HepG2 (cell line): ENCODE measurements at regions not wholly inside any gene's neighbourhood (a gene's known extent, or its start where the extent isn't known, plus 50 kb on each side); places are given as distances from the start of the nearest gene placed in this dataset.

Experiments
- ATAC-seq: fragments of 200-7000 bp; cut with Tn5 transposase; 3 replicates; pipeline ENCODE4 v1.9.1; 2020; ENCODE audit warnings: mild to moderate bottlenecking, moderate library complexity
- BruUV-seq: library from RNA; stranded (reverse); fragments of 400-500 nt; replicated peaks from 2 replicates; lab custom pipeline; 2021; lab: Mats Ljungman, UMichigan
- CTCF ChIA-PET: fragments of 300-600 bp; formaldehyde crosslinking; extraction: SDS; loops from one replicate; lab custom pipeline; 2021; ENCODE audit warnings: low total read pairs, inconsistent platforms, low intra/inter-chr PET ratio; lab: Yijun Ruan, JAX
- POLR2A ChIA-PET: fragments of 350-600 bp; sonication (Branson Sonifier 250); formaldehyde crosslinking; loops from one replicate; lab custom pipeline; 2020; ENCODE audit warnings: antibody characterized with exemption, inconsistent platforms; lab: Yijun Ruan, JAX
- DNase-seq: peaks from one replicate; pipeline ENCODE4 v3.0.0-alpha.2; 2015; ENCODE audit warnings: low spot score
- FAIRE-seq: peaks from 3 replicates; lab custom pipeline; 2011; peaks lifted over from hg19 to GRCh38; lab: Jason Lieb, UNC
- H2AFZ ChIP-seq: one replicate; pipeline ENCODE4 v1.6.1; 2011; ENCODE audit warnings: low read length, inconsistent platforms
- H3K27ac ChIP-seq: fragments of 300-600 bp; 3 replicates; pipeline ENCODE4 v1.8.0; 2011; ENCODE audit warnings: mixed run types, mild to moderate bottlenecking, mixed read lengths, low read length, inconsistent platforms; ENCODE audit not compliant: insufficient read depth; ENCODE audit errors: extremely low read length
- H3K27me3 ChIP-seq, 2 experiments: fragments of 200-600 bp in 1 of 2; 2 replicates in 1 of 2; 3 replicates in 1 of 2; pipeline versions ENCODE4 v1.6.0 to v1.8.0; 2011; ENCODE audit warnings: low read length in 2 of 2, mild to moderate bottlenecking in 2 of 2, moderate library complexity in 2 of 2, inconsistent platforms in 1 of 2; ENCODE audit not compliant: insufficient read depth in 2 of 2, control insufficient read depth in 1 of 2
- H3K36me3 ChIP-seq, 2 experiments: fragments of 200-600 bp in 1 of 2; replicated peaks in 1 of 2; 2 replicates in 1 of 2; 3 replicates in 1 of 2; pipeline versions ENCODE4 v1.5.1 to v1.8.0; 2011; ENCODE audit warnings: low read length in 2 of 2, inconsistent platforms in 1 of 2; ENCODE audit not compliant: insufficient read depth in 2 of 2, control insufficient read depth in 1 of 2
- H3K4me1 ChIP-seq: 2 replicates; pipeline ENCODE4 v1.5.1; 2012; ENCODE audit warnings: low read length, inconsistent platforms; ENCODE audit not compliant: insufficient read depth
- H3K4me2 ChIP-seq: 2 replicates; pipeline ENCODE4 v1.6.0; 2011; ENCODE audit warnings: low read depth, low read length, inconsistent platforms
- H3K4me3 ChIP-seq, 3 experiments: fragments of 200-600 bp in 1 of 3; sonication (generic), shearing (Covaris generic) in 1 of 3; replicated peaks in 1 of 3; 2 replicates each; pipeline ENCODE4 v1.5.1; 2011 to 2016; ENCODE audit warnings: low read length in 3 of 3, inconsistent platforms in 2 of 3, low read depth in 2 of 3, mild to moderate bottlenecking in 2 of 3, control low read depth in 1 of 3, mixed read lengths in 1 of 3; ENCODE audit not compliant: insufficient read depth in 1 of 3
- H3K79me2 ChIP-seq: one replicate; pipeline ENCODE4 v1.6.1; 2011; ENCODE audit warnings: low read length, inconsistent platforms; ENCODE audit not compliant: insufficient read depth
- H3K9ac ChIP-seq: 2 replicates; pipeline ENCODE4 v1.6.0; 2011; ENCODE audit warnings: mild to moderate bottlenecking, low read depth, low read length, inconsistent platforms; ENCODE audit not compliant: insufficient read depth
- H3K9me3 ChIP-seq: 2 replicates; pipeline ENCODE4 v1.5.1; 2012; ENCODE audit warnings: mild to moderate bottlenecking, low read length
- H4K20me1 ChIP-seq: 2 replicates; pipeline ENCODE4 v1.6.0; 2011; ENCODE audit warnings: inconsistent platforms, mild to moderate bottlenecking, low read length, moderate library complexity; ENCODE audit not compliant: insufficient read depth
- ARNTL ChIP-seq: sonication (generic); formaldehyde crosslinking; IDR thresholded peaks from 2 replicates; pipeline ENCODE4 v1.4.0; 2020; ENCODE audit warnings: mild to moderate bottlenecking, missing genetic modification reagents
- CBX2 ChIP-seq, 2 experiments: fragments of 200-600 bp in 1 of 2; sonication (generic); formaldehyde crosslinking in 1 of 2; IDR thresholded peaks; 2 replicates each; pipeline versions ENCODE4 v1.7.0 to v1.8.1; 2018 to 2022; ENCODE audit warnings: low read depth in 2 of 2, low read length in 1 of 2, mild to moderate bottlenecking in 1 of 2, missing genetic modification reagents in 1 of 2
- FLYWCH1 ChIP-seq: sonication (generic); formaldehyde crosslinking; IDR thresholded peaks from 2 replicates; pipeline ENCODE4 v1.8.1; 2023; ENCODE audit warnings: mild to moderate bottlenecking, missing genetic modification reagents
- FOXA1 ChIP-seq, 2 experiments: fragments of 450-650 bp in 1 of 2; sonication (generic) in 1 of 2; formaldehyde crosslinking in 1 of 2; IDR thresholded peaks; 2 replicates each; pipeline versions ENCODE4 v1.4.0 to v1.6.1; 2016 to 2020; ENCODE audit warnings: missing genetic modification reagents in 1 of 2
- GABPA ChIP-seq, 2 experiments: IDR thresholded peaks; 2 replicates each; pipeline ENCODE4 v1.6.1; 2011 to 2016; ENCODE audit warnings: low read depth in 2 of 2, low read length in 1 of 2, missing biosample characterization in 1 of 2, missing genetic modification characterization in 1 of 2
- HHEX ChIP-seq: IDR thresholded peaks from 2 replicates; pipeline ENCODE4 v1.6.1; 2016; ENCODE audit warnings: control low read depth
- KDM4B ChIP-seq: sonication (generic); formaldehyde crosslinking; IDR thresholded peaks from 2 replicates; pipeline ENCODE4 v1.4.0; 2020; ENCODE audit warnings: missing genetic modification reagents
- KDM5A ChIP-seq: fragments of 200-600 bp; sonication (generic); IDR thresholded peaks from 2 replicates; pipeline ENCODE4 v1.7.0; 2018; ENCODE audit warnings: antibody characterized with exemption, mild to moderate bottlenecking, low read length, borderline replicate concordance
- KDM6A ChIP-seq: IDR thresholded peaks from 2 replicates; pipeline ENCODE4 v1.6.1; 2016; ENCODE audit warnings: low read depth
- MAFG ChIP-seq: sonication (generic); formaldehyde crosslinking; IDR thresholded peaks from 2 replicates; pipeline ENCODE4 v1.5.1; 2020; ENCODE audit warnings: mild to moderate bottlenecking, missing genetic modification reagents
- MAZ ChIP-seq, 2 experiments: sonication (generic) in 1 of 2; formaldehyde crosslinking in 1 of 2; IDR thresholded peaks; 2 replicates each; pipeline versions ENCODE4 v1.5.0 to v1.6.1; 2012 to 2020; ENCODE audit warnings: low read depth in 2 of 2, mild to moderate bottlenecking in 2 of 2, borderline replicate concordance in 1 of 2, improper control_type of control experiment in 1 of 2, low read length in 1 of 2, missing genetic modification reagents in 1 of 2, moderate library complexity in 1 of 2
- NRL ChIP-seq: sonication (generic); formaldehyde crosslinking; IDR thresholded peaks from 2 replicates; pipeline ENCODE4 v1.5.0; 2020; ENCODE audit warnings: missing genetic modification reagents, mild to moderate bottlenecking, moderate library complexity, borderline replicate concordance
- SOX6 ChIP-seq, 2 experiments: fragments of 450-650 bp in 1 of 2; sonication (generic) in 1 of 2; formaldehyde crosslinking in 1 of 2; IDR thresholded peaks; 2 replicates each; pipeline versions ENCODE4 v1.4.0 to v1.6.1; 2017 to 2020; ENCODE audit warnings: antibody characterized with exemption in 1 of 2, mild to moderate bottlenecking in 1 of 2, missing genetic modification reagents in 1 of 2
- SRF ChIP-seq: IDR thresholded peaks from 2 replicates; pipeline ENCODE4 v1.6.1; 2011; ENCODE audit warnings: mild to moderate bottlenecking, low read depth, low read length, moderate library complexity
- ZFP36L2 ChIP-seq: sonication (generic); formaldehyde crosslinking; IDR thresholded peaks from 2 replicates; pipeline ENCODE4 v1.4.0; 2020; ENCODE audit warnings: missing genetic modification reagents
- ZNF138 ChIP-seq: sonication (generic); formaldehyde crosslinking; IDR thresholded peaks from 2 replicates; pipeline ENCODE4 v1.5.0; 2020; ENCODE audit warnings: mild to moderate bottlenecking, low read depth, missing genetic modification reagents
- ZSCAN12 ChIP-seq: sonication (generic); formaldehyde crosslinking; IDR thresholded peaks from 2 replicates; pipeline ENCODE4 v1.9.0; 2021; ENCODE audit warnings: mild to moderate bottlenecking, missing genetic modification reagents
- ZSCAN9 ChIP-seq: IDR thresholded peaks from 2 replicates; pipeline ENCODE4 v1.6.1; 2016; ENCODE audit warnings: borderline replicate concordance
- WGBS: methylation state at CpG from one replicate; pipeline ENCODE4 v1.1.6; 2017; ENCODE audit warnings: low lambda C conversion rate; 5-methylcytosine and 5-hydroxymethylcytosine counted together
- in situ Hi-C: cut with HindIII; loops from 2 replicates; pipeline ENCODE4 v1.10.0; 2017; ENCODE audit warnings: low pct_unique_long_range_greater_than_20kb; ENCODE audit not compliant: extremely low pct_ligation_motif_present
- intact Hi-C: fragments of 100-400 bp; cut with micrococcal nuclease; formaldehyde crosslinking; loops from one replicate; pipeline ENCODE4 v1.10.0; 2022; ENCODE audit not compliant: unreplicated experiment
- TF ChIP-seq, protein P1 (sequence below): sonication (generic); formaldehyde crosslinking; IDR thresholded peaks from 2 replicates; pipeline ENCODE4 v1.4.0; 2020; ENCODE audit warnings: mild to moderate bottlenecking, missing genetic modification reagents
- TF ChIP-seq, protein P2 (sequence below): sonication (generic); formaldehyde crosslinking; IDR thresholded peaks from 2 replicates; pipeline ENCODE4 v1.4.0; 2020; ENCODE audit warnings: missing genetic modification reagents
- TF ChIP-seq, protein P3 (sequence below): sonication (generic); formaldehyde crosslinking; IDR thresholded peaks from 2 replicates; pipeline ENCODE4 v1.8.1; 2023; ENCODE audit warnings: missing genetic modification reagents, inconsistent platforms, borderline replicate concordance

DNA sequence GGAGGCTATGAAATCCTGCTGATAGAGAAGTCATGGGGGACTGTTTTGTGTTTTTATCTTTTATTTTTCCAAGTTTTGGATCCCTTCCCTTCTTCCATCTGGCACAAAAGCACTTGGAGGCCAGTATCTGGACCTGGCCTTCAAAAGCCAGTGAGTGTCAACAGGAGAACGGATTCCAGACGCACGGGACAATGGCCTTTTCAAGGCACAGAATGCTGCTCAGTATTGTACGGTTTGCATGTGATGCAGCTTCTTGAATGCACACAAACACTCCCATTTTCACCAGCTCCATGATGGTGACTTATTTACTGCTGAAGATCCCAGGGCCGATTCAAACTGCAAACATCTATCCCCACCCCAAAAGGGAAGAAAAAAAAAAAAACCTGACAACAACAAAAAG lies 145.4 kb downstream of the CPEB2 start:
- intact Hi-C loops: loop anchor here (5.0 kb wide), 1 partner anchor 145 kb away; the partner anchor contains the start of gene CPEB2
- H3K27me3 ChIP-seq: no peaks in the 10 kb centered on the region
- no peak for FAIRE-seq
- TF ChIP-seq FOXA1 (IDR thresholded peaks at IDR 0.05) (no peak), FOXA1 (CRISPR knock-in tag; IDR thresholded peaks at IDR 0.05) (peak; percentile 67), KDM4B (CRISPR knock-in tag) (no peak), MAZ (IDR thresholded peaks at IDR 0.05; ENCODE audit: borderline replicate concordance, low read depth, low read length) (no peak), MAZ (CRISPR knock-in tag; IDR thresholded peaks at IDR 0.05; ENCODE audit: low read depth) (no peak), ARNTL (CRISPR knock-in tag) (no peak), FLYWCH1 (CRISPR knock-in tag) (no peak), NRL (no peak), ZNF138 (no peak), GABPA (IDR thresholded peaks at IDR 0.05; ENCODE audit: low read depth, low read length) (no peak), GABPA (CRISPR knock-in tag; IDR thresholded peaks at IDR 0.05; ENCODE audit: low read depth) (no peak), SRF (no peak), ZSCAN12 (CRISPR knock-in tag) (no peak), KDM6A (CRISPR knock-in tag) (no peak), MAFG (CRISPR knock-in tag) (no peak), KDM5A (no peak), CBX2 (IDR thresholded peaks at IDR 0.05; ENCODE audit: low read depth, low read length) (no peak), CBX2 (CRISPR knock-in tag; IDR thresholded peaks at IDR 0.05; ENCODE audit: low read depth) (no peak), HHEX (CRISPR knock-in tag) (no peak), ZSCAN9 (CRISPR knock-in tag) (no peak), ZFP36L2 (CRISPR knock-in tag) (no peak), SOX6 (IDR thresholded peaks at IDR 0.05) (no peak), SOX6 (CRISPR knock-in tag; IDR thresholded peaks at IDR 0.05) (peak; percentile 68)
- TF ChIP-seq, protein P1, sequence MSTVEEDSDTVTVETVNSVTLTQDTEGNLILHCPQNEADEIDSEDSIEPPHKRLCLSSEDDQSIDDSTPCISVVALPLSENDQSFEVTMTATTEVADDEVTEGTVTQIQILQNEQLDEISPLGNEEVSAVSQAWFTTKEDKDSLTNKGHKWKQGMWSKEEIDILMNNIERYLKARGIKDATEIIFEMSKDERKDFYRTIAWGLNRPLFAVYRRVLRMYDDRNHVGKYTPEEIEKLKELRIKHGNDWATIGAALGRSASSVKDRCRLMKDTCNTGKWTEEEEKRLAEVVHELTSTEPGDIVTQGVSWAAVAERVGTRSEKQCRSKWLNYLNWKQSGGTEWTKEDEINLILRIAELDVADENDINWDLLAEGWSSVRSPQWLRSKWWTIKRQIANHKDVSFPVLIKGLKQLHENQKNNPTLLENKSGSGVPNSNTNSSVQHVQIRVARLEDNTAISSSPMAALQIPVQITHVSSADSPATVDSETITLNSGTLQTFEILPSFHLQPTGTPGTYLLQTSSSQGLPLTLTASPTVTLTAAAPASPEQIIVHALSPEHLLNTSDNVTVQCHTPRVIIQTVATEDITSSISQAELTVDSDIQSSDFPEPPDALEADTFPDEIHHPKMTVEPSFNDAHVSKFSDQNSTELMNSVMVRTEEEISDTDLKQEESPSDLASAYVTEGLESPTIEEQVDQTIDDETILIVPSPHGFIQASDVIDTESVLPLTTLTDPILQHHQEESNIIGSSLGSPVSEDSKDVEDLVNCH (CRISPR knock-in tag): no peak
- TF ChIP-seq, protein P2, sequence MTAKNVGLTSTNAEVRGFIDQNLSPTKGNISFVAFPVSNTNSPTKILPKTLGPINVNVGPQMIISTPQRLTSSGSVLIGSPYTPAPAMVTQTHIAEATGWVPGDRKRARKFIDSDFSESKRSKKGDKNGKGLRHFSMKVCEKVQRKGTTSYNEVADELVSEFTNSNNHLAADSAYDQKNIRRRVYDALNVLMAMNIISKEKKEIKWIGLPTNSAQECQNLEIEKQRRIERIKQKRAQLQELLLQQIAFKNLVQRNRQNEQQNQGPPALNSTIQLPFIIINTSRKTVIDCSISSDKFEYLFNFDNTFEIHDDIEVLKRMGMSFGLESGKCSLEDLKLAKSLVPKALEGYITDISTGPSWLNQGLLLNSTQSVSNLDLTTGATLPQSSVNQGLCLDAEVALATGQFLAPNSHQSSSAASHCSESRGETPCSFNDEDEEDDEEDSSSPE: no peak
- TF ChIP-seq, protein P3, sequence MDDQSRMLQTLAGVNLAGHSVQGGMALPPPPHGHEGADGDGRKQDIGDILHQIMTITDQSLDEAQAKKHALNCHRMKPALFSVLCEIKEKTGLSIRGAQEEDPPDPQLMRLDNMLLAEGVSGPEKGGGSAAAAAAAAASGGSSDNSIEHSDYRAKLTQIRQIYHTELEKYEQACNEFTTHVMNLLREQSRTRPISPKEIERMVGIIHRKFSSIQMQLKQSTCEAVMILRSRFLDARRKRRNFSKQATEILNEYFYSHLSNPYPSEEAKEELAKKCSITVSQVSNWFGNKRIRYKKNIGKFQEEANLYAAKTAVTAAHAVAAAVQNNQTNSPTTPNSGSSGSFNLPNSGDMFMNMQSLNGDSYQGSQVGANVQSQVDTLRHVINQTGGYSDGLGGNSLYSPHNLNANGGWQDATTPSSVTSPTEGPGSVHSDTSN (CRISPR knock-in tag): no peak

More for the DNA sequence above, 145.4 kb downstream of the CPEB2 start:
- no peaks in the 10 kb centered on the region for H4K20me1 ChIP-seq
- H3K4me3 ChIP-seq: no peak overlapping the region
- in situ Hi-C loops: loop anchor here (10.0 kb wide), 1 partner anchor 143 kb away; the partner anchor contains the start of gene CPEB2
- 18% methylated on average over 5 of the region's 5 CpGs for WGBS
- H3K9me3 ChIP-seq: no peaks in the 10 kb centered on the region
- ChIA-PET CTCF (no interaction called here), POLR2A (no interaction called here)
- H3K4me2 ChIP-seq: 0 out of 2 replicates have a peak overlapping the region, but pooled peaks have one; percentile 8
- peaks cover 75% of the 10 kb centered on the region for H3K4me1 ChIP-seq
- DNase-seq (peak; percentile 59), ATAC-seq (no peak)
- H3K9ac ChIP-seq: no peak overlapping the region
- no peak overlapping the region for H2AFZ ChIP-seq
- no TSS peak for BruUV-seq
- H3K36me3 ChIP-seq: no peaks in the 10 kb centered on the region
- no peak overlapping the region for H3K27ac ChIP-seq
- H3K79me2 ChIP-seq: no peaks in the 10 kb centered on the region
